SK-N-SH treated with all-trans-retinoic acid at 6 μM for 48 hours (cell line): ENCODE measurements at regions not wholly inside any gene's neighbourhood (a gene's known extent, or its start where the extent isn't known, plus 50 kb on each side); places are given as distances from the start of the nearest gene placed in this dataset.

Experiments
- ATAC-seq: fragments of 200-7000 bp; cut with Tn5 transposase; 3 replicates; pipeline ENCODE4 v1.9.1; 2020; ENCODE audit warnings: mild to moderate bottlenecking, moderate library complexity
- ARNTL ChIP-seq: fragments of 450-650 bp; formaldehyde crosslinking; IDR thresholded peaks from 2 replicates; pipeline ENCODE4 v1.5.0; 2020; ENCODE audit warnings: low read depth, mild to moderate bottlenecking, moderate library complexity, borderline replicate concordance
- BACH2 ChIP-seq: fragments of 250-450 bp; sonication (Bioruptor Pico); IDR thresholded peaks from 2 replicates; pipeline ENCODE4 v1.9.0; 2021; ENCODE audit warnings: mild to moderate bottlenecking, borderline replicate concordance
- CREB5 ChIP-seq: fragments of 250-450 bp; sonication (Bioruptor Pico); IDR thresholded peaks from 2 replicates; pipeline ENCODE4 v1.5.1; 2020; ENCODE audit warnings: low read depth, mild to moderate bottlenecking, moderate library complexity
- CSRNP3 ChIP-seq: fragments of 250-450 bp; sonication (Bioruptor Pico); IDR thresholded peaks from 2 replicates; pipeline ENCODE4 v1.5.1; 2021; ENCODE audit warnings: mild to moderate bottlenecking, moderate library complexity
- ISL1 ChIP-seq: fragments of 250-450 bp; sonication (Bioruptor Pico); IDR thresholded peaks from 2 replicates; pipeline ENCODE4 v2.1.2; 2022; ENCODE audit warnings: mild to moderate bottlenecking, moderate library complexity
- OSR1 ChIP-seq: fragments of 250-450 bp; sonication (Bioruptor Pico); IDR thresholded peaks from 2 replicates; pipeline ENCODE4 v1.8.0; 2022; ENCODE audit warnings: moderate library complexity, mild to moderate bottlenecking, inconsistent platforms
- PATZ1 ChIP-seq: fragments of 250-450 bp; sonication (Bioruptor Pico); IDR thresholded peaks from 2 replicates; pipeline ENCODE4 v1.8.0; 2020; ENCODE audit warnings: mild to moderate bottlenecking, moderate library complexity, borderline replicate concordance
- POU6F1 ChIP-seq: fragments of 250-450 bp; sonication (Bioruptor Pico); IDR thresholded peaks from 2 replicates; pipeline ENCODE4 v1.8.0; 2021; ENCODE audit warnings: low read depth, mild to moderate bottlenecking, moderate library complexity, borderline replicate concordance
- PPARA ChIP-seq: fragments of 250-450 bp; sonication (Bioruptor Pico); IDR thresholded peaks from 2 replicates; pipeline ENCODE4 v1.5.0; 2020; ENCODE audit warnings: mild to moderate bottlenecking, borderline replicate concordance
- RARB ChIP-seq: fragments of 250-450 bp; sonication (Bioruptor Pico); IDR thresholded peaks from 2 replicates; pipeline ENCODE4 v1.8.0; 2021; ENCODE audit warnings: mild to moderate bottlenecking, moderate library complexity
- SNAI2 ChIP-seq: fragments of 250-450 bp; sonication (Bioruptor Pico); IDR thresholded peaks from 2 replicates; pipeline ENCODE4 v1.5.0; 2020; ENCODE audit warnings: mild to moderate bottlenecking, moderate library complexity
- TCF4 ChIP-seq: fragments of 250-450 bp; sonication (Bioruptor Pico); IDR thresholded peaks from 2 replicates; pipeline ENCODE4 v1.8.0; 2021; ENCODE audit warnings: mild to moderate bottlenecking, moderate library complexity, borderline replicate concordance
- TOX ChIP-seq: fragments of 250-450 bp; sonication (Bioruptor Pico); IDR thresholded peaks from 2 replicates; pipeline ENCODE4 v1.8.0; 2021; ENCODE audit warnings: mild to moderate bottlenecking, moderate library complexity, borderline replicate concordance
- TSHZ2 ChIP-seq: fragments of 250-450 bp; sonication (Bioruptor Pico); IDR thresholded peaks from 2 replicates; pipeline ENCODE4 v1.5.0; 2020; ENCODE audit warnings: mild to moderate bottlenecking, moderate library complexity
- ZC3H10 ChIP-seq: fragments of 250-450 bp; sonication (Bioruptor Pico); IDR thresholded peaks from 2 replicates; pipeline ENCODE4 v1.5.1; 2021; ENCODE audit warnings: mild to moderate bottlenecking, moderate library complexity
- ZFP3 ChIP-seq: fragments of 250-450 bp; sonication (Bioruptor Pico); IDR thresholded peaks from 2 replicates; pipeline ENCODE4 v1.5.0; 2020; ENCODE audit warnings: mild to moderate bottlenecking, moderate library complexity
- ZNF70 ChIP-seq: fragments of 450-650 bp; formaldehyde crosslinking; IDR thresholded peaks from 2 replicates; pipeline ENCODE4 v1.5.0; 2020; ENCODE audit warnings: mild to moderate bottlenecking, moderate library complexity
- ZNF8 ChIP-seq: fragments of 450-650 bp; formaldehyde crosslinking; IDR thresholded peaks from 2 replicates; pipeline ENCODE4 v1.5.0; 2020; ENCODE audit warnings: mild to moderate bottlenecking, moderate library complexity

- TF ChIP-seq CSRNP3 (CRISPR knock-in tag) (no peak), ZFP3 (CRISPR knock-in tag) (no peak), TCF4 (CRISPR knock-in tag) (no peak), RARB (CRISPR knock-in tag) (no peak), CREB5 (CRISPR knock-in tag) (no peak)
Measured at GRCh38 chr10:78173360-78174015, 139.8 kb downstream of the RPS24 start (continued).

- ATAC-seq: no peak
- no peak for TF ChIP-seq TSHZ2 (CRISPR knock-in tag)
- TF ChIP-seq ZC3H10 (CRISPR knock-in tag): no peak
- TF ChIP-seq ZNF70 (CRISPR knock-in tag): no peak
Measured at GRCh38 chr10:78175444-78176015, 141.9 kb downstream of the RPS24 start.

GRCh38 chr10:78176320-78177317 lies 143.0 kb downstream of the RPS24 start:
- no peak for ATAC-seq
- TF ChIP-seq POU6F1: no peak
- TF ChIP-seq TSHZ2 (CRISPR knock-in tag): no peak

- ATAC-seq: no peak
- TF ChIP-seq ISL1 (CRISPR knock-in tag) (no peak), OSR1 (CRISPR knock-in tag) (no peak), TOX (CRISPR knock-in tag) (no peak), CSRNP3 (CRISPR knock-in tag) (no peak), ARNTL (CRISPR knock-in tag) (no peak), ZNF8 (CRISPR knock-in tag) (no peak), ZFP3 (CRISPR knock-in tag) (no peak), PATZ1 (CRISPR knock-in tag) (no peak), PPARA (no peak), TCF4 (CRISPR knock-in tag) (no peak), BACH2 (no peak), SNAI2 (CRISPR knock-in tag) (no peak)
Measured at GRCh38 chr10:78177491-78178185, 144.0 kb downstream of the RPS24 start.
